Lower lobe of right lung (tissue), 2 donors: ENCODE measurements at regions not wholly inside any gene's neighbourhood (a gene's known extent, or its start where the extent isn't known, plus 50 kb on each side); places are given as distances from the start of the nearest gene placed in this dataset.

Experiments
- ATAC-seq, 2 donors: fragments of 200-7000 bp; cut with Tn5 transposase; one replicate each; pipeline ENCODE4 v1.9.1; 2020 to 2022; ENCODE audit warnings: mild to moderate bottlenecking in 2 of 2, moderate library complexity in 2 of 2
- DNase-seq: peaks from one replicate; pipeline ENCODE4 v3.0.0-alpha.2; 2020
- H3K27ac ChIP-seq: fragments of 200-600 bp; one replicate; pipeline ENCODE4 v1.8.0; 2022
- H3K27me3 ChIP-seq: fragments of 200-600 bp; one replicate; pipeline ENCODE4 v1.8.0; 2022; ENCODE audit warnings: low read depth
- H3K36me3 ChIP-seq: fragments of 200-600 bp; one replicate; pipeline ENCODE4 v1.8.0; 2022; ENCODE audit warnings: mild to moderate bottlenecking
- H3K4me1 ChIP-seq: fragments of 200-600 bp; one replicate; pipeline ENCODE4 v1.8.0; 2022
- H3K4me3 ChIP-seq: fragments of 200-600 bp; one replicate; pipeline ENCODE4 v1.8.0; 2022; ENCODE audit warnings: mild to moderate bottlenecking
- H3K9me3 ChIP-seq: fragments of 200-600 bp; one replicate; pipeline ENCODE4 v1.8.0; 2022
- intact Hi-C: fragments of 100-400 bp; cut with DNase I; formaldehyde crosslinking; loops from one replicate; pipeline ENCODE4 v1.11.0; 2022
- TF ChIP-seq, protein P1 (sequence below): fragments of 200-600 bp; IDR thresholded peaks from one replicate; pipeline ENCODE4 v1.8.0; 2022; ENCODE audit warnings: antibody characterized with exemption, mild to moderate bottlenecking
- donor health status: DM: no; HTN: yes; CAD: no; lungs with severe emphysema.

DNA sequence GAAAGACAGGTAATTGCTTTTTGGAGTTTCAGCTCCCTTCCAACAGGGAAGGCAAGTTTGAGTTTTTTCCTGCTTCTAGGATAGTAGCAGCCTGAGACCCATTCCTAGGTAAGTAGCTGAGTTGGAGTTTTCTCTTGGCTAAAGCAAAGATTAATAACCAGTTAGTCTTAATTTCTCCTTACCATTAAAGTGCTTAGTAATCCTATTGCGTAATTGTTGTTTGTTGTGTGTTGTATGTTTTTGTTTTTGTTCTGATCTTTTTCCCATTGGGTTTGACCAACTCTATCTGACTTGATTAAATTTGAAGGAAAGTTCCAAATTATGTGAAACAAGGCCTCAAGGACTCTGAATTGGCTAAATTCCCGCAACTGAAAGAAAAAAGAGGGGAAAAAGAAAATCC, 83.5 kb downstream of the TBX22 start:
- H3K36me3 ChIP-seq: no peaks in the 10 kb centered on the region
- no peak overlapping the region for H3K27ac ChIP-seq
- H3K27me3 ChIP-seq: no peaks in the 10 kb centered on the region
- ATAC-seq (no peak), DNase-seq (no peak)
- H3K4me3 ChIP-seq: no peak overlapping the region
- H3K4me1 ChIP-seq: no peaks in the 10 kb centered on the region
- no peaks in the 10 kb centered on the region for H3K9me3 ChIP-seq
- intact Hi-C loops: no loop called here
- TF ChIP-seq, protein P1, sequence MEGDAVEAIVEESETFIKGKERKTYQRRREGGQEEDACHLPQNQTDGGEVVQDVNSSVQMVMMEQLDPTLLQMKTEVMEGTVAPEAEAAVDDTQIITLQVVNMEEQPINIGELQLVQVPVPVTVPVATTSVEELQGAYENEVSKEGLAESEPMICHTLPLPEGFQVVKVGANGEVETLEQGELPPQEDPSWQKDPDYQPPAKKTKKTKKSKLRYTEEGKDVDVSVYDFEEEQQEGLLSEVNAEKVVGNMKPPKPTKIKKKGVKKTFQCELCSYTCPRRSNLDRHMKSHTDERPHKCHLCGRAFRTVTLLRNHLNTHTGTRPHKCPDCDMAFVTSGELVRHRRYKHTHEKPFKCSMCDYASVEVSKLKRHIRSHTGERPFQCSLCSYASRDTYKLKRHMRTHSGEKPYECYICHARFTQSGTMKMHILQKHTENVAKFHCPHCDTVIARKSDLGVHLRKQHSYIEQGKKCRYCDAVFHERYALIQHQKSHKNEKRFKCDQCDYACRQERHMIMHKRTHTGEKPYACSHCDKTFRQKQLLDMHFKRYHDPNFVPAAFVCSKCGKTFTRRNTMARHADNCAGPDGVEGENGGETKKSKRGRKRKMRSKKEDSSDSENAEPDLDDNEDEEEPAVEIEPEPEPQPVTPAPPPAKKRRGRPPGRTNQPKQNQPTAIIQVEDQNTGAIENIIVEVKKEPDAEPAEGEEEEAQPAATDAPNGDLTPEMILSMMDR: no peak

DNA sequence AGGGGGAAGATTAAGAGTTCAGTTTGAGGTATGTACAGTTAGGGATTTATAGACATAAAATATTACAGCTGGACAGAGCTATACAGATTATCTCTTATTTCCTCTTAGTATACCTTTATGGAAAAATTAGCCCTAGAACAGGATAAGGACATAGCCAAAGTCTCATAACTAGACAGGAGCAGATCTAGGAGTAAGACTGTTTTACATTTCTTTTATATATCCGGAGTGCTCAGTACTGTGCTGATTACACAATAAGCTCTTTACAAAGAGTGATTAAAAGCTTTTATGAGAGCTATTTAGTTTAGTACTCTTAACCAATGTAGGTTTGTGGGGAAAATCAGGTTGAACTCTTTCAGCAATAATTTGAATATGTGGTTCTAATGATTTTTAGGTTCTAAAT, 105.8 kb downstream of the TBX22 start:
- intact Hi-C loops: no loop called here
- TF ChIP-seq, protein P1: no peak
- ATAC-seq: no peak

DNA sequence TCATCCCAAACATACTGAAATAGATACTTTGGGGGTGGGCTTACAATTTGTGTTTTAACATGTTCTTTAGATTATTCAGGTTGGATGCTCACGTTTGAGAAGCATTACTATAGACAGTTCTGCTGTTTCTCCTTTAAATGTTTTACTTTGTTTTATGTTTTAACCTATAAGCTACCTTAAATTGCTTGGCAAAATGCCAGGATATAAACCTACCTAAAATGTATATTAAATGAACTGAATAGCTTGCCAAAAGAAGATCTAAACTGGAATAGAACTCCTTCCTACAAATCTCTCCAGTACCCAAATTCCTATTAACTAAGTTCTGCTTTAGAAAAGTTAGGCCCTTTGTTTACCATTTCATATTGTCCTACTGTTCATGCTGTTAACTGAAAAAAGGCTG, 124.4 kb downstream of the TBX22 start:
- intact Hi-C loops: no loop called here
- Histone ChIP-seq H3K4me1 (no peaks in the 10 kb centered on the region), H3K36me3 (no peaks in the 10 kb centered on the region), H3K9me3 (no peaks in the 10 kb centered on the region), H3K27me3 (no peaks in the 10 kb centered on the region), H3K4me3 (no peak overlapping the region), H3K27ac (no peak overlapping the region)
- TF ChIP-seq, protein P1: no peak
- DNase-seq: no peak
- ATAC-seq: no peak

More for the DNA sequence above, 105.8 kb downstream of the TBX22 start:
- Histone ChIP-seq H3K27me3 (no peaks in the 10 kb centered on the region), H3K9me3 (no peaks in the 10 kb centered on the region), H3K27ac (no peak overlapping the region), H3K36me3 (no peaks in the 10 kb centered on the region), H3K4me1 (no peaks in the 10 kb centered on the region), H3K4me3 (no peak overlapping the region)
- no peak for DNase-seq

DNA sequence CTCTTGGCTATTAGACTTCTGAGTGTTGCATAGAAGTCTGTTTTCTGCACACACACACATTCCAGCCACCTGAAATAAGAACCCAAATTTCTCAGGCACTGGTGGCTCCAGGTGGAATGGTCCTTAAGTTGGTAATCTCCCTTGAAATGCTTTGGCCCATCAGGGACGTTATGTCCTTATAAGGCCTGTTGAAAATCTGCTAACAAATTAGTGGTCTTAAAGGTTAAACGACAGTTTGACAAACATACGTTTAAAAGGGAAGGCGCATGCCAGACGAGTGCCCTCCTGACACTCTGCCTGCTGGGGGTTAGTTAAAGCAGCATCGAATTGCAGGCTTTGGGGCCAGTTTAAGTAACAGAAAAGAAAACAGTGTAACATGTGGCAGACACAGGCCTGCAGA, 125.0 kb downstream of the TBX22 start:
- TF ChIP-seq, protein P1: no peak
- no peak for DNase-seq

DNA sequence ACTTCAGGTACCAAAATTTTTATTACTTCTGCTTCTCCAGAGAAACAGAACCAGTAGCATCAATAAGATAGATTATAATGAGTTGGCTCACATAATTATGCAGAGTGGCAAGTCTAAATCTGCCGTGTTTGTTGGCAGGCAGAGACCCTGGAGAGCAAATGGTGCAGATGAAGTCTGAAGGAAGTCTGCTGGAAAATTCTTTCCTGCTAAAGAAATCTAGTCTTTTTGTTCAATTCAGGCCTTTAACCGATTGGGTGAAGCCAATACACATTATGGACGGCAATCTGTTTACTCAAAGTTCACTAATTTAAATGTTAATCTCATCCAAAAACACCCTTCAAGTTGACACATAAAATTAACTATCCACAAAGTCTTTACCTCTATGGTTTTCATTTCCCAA, 156.0 kb downstream of the TBX22 start:
- DNase-seq: no peak
- H3K27me3 ChIP-seq: no peaks in the 10 kb centered on the region
- H3K27ac ChIP-seq: no peak overlapping the region
- H3K36me3 ChIP-seq: no peaks in the 10 kb centered on the region
- no peak for ATAC-seq
- no peaks in the 10 kb centered on the region for H3K4me1 ChIP-seq
- intact Hi-C loops: no loop called here
- no peaks in the 10 kb centered on the region for H3K9me3 ChIP-seq
- no peak overlapping the region for H3K4me3 ChIP-seq
- TF ChIP-seq, protein P1: no peak

More for the DNA sequence above, 125.0 kb downstream of the TBX22 start:
- no peaks in the 10 kb centered on the region for H3K9me3 ChIP-seq
- no peak for ATAC-seq
- no peaks in the 10 kb centered on the region for H3K36me3 ChIP-seq
- H3K27ac ChIP-seq: no peak overlapping the region
- intact Hi-C loops: no loop called here
- no peak overlapping the region for H3K4me3 ChIP-seq
- H3K27me3 ChIP-seq: no peaks in the 10 kb centered on the region
- no peaks in the 10 kb centered on the region for H3K4me1 ChIP-seq

DNA sequence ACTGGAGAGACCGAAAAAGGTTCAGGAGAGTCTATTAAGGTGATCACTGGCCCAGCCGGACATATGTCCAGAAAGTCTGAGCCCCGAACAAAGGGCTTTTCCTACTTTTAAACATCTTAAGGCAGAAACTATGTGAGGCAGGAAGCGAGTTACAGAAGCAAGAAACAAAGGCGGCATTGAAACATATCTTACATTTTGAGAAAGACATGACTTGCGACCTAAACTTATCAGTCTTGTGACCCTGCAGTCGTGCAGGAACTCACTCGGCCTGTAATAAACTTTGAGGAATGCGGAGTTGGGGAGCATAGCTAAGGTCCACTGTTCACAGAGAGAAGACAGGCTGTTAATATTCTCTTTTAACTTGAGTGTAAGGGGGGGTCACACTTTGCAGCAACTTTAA, 158.7 kb downstream of the TBX22 start:
- H3K27me3 ChIP-seq: no peaks in the 10 kb centered on the region

More for the DNA sequence above, 158.7 kb downstream of the TBX22 start:
- ATAC-seq: no peak
- Histone ChIP-seq H3K27ac (no peak overlapping the region), H3K9me3 (no peaks in the 10 kb centered on the region), H3K4me1 (no peaks in the 10 kb centered on the region), H3K36me3 (no peaks in the 10 kb centered on the region), H3K4me3 (no peak overlapping the region)
- intact Hi-C loops: no loop called here
- no peak for DNase-seq
- TF ChIP-seq, protein P1: no peak
